DND-41 (cell line): ENCODE measurements at regions not wholly inside any gene's neighbourhood (a gene's known extent, or its start where the extent isn't known, plus 50 kb on each side); places are given as distances from the start of the nearest gene placed in this dataset.

ENCODE experiments used
- ATAC-seq: fragments of 200-7000 bp; cut with Tn5 transposase; 3 replicates; pipeline ENCODE4 v1.9.1; 2021; ENCODE audit warnings: low read depth; ENCODE audit not compliant: insufficient read depth
- DNase-seq: peaks from one replicate; pipeline ENCODE4 v3.0.0-alpha.2; 2020
- H2AFZ ChIP-seq: 2 replicates; pipeline ENCODE4 v1.6.0; 2012; ENCODE audit warnings: low read depth, low read length
- H3K27ac ChIP-seq: 2 replicates; pipeline ENCODE4 v1.5.1; 2012; ENCODE audit warnings: low read length, inconsistent platforms
- H3K27me3 ChIP-seq: fragments of 200-600 bp; sonication (generic); 2 replicates; pipeline ENCODE4 v1.6.0; 2012; ENCODE audit warnings: low read length, mild to moderate bottlenecking, inconsistent platforms; ENCODE audit not compliant: insufficient read depth, poor library complexity
- H3K36me3 ChIP-seq: 2 replicates; pipeline ENCODE4 v1.5.1; 2012; ENCODE audit warnings: low read length, inconsistent platforms; ENCODE audit not compliant: insufficient read depth
- H3K4me1 ChIP-seq: 2 replicates; pipeline ENCODE4 v1.5.1; 2012; ENCODE audit warnings: mild to moderate bottlenecking, low read length; ENCODE audit not compliant: insufficient read depth
- H3K4me2 ChIP-seq: 2 replicates; pipeline ENCODE4 v1.6.0; 2012; ENCODE audit warnings: mild to moderate bottlenecking, moderate library complexity, low read length, inconsistent platforms; ENCODE audit not compliant: insufficient read depth
- H3K4me3 ChIP-seq, 2 experiments: fragments of 200-600 bp in 1 of 2; shearing (Covaris generic) in 1 of 2; 2 replicates each; pipeline ENCODE4 v1.5.1; 2012 to 2016; ENCODE audit warnings: inconsistent platforms in 2 of 2, low read length in 2 of 2, mild to moderate bottlenecking in 2 of 2, low read depth in 1 of 2, moderate library complexity in 1 of 2
- H3K79me2 ChIP-seq: 2 replicates; pipeline ENCODE4 v1.6.0; 2012; ENCODE audit warnings: low read length, inconsistent platforms; ENCODE audit not compliant: insufficient read depth
- H3K9ac ChIP-seq: 2 replicates; pipeline ENCODE4 v1.6.0; 2012; ENCODE audit warnings: low read depth, mild to moderate bottlenecking, inconsistent platforms, low read length, moderate library complexity
- H3K9me3 ChIP-seq: 2 replicates; pipeline ENCODE4 v1.5.1; 2012; ENCODE audit warnings: low read length, moderate library complexity, mild to moderate bottlenecking, inconsistent platforms; ENCODE audit not compliant: insufficient read depth, severe bottlenecking
- H4K20me1 ChIP-seq: 2 replicates; pipeline ENCODE4 v1.6.0; 2012; ENCODE audit warnings: low read length; ENCODE audit not compliant: insufficient read depth
- EZH2 ChIP-seq: IDR thresholded peaks from 3 replicates; pipeline ENCODE4 v1.6.1; 2012; ENCODE audit warnings: borderline replicate concordance, low read depth, mild to moderate bottlenecking, moderate library complexity, low read length, inconsistent platforms; ENCODE audit not compliant: severe bottlenecking
- TF ChIP-seq, protein P1 (sequence below): IDR thresholded peaks from 2 replicates; pipeline ENCODE4 v1.5.1; 2012; ENCODE audit warnings: borderline replicate concordance, low read length, moderate library complexity, mild to moderate bottlenecking; ENCODE audit not compliant: poor library complexity, severe bottlenecking; ENCODE audit errors: extremely low read depth

DNA sequence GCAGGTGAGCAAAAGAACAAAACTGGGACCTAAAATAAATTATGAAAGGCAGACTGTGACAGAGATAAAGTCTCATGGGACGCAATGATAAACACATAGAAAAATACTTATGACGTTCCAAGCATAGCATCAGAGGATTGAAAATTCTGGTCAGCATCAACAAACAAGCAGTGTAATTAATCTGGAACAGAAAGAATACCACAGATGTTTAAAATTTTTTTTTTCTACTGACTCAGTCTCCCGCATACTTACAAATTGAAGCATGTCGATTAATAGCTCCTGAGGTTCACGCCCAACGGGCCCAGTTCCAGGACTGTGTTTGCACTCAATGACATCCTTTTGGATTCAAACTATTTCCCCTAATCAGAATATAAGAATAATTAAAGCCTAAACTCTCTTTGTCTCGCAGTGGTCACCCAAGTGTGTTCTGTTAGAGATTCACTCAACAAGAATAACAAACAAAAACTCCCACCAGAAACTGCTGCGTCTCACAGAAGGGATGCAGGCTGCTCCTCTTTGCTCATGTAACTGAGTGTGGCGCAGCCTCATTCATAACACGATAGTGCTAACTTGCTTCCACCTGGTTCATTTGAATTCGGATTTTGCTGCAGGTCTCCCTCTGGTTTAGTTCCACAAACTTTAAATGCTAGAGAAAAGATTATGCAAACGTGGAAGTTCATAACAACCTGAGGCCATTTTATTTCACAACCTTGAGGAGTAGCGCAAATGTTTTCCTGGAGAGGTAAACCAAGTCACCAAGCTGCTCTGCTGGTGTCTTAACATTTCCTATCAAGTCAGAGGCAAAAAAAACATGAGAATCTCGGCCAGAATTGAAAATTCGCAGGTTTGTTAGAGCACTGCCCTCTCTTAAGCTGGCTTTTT lies 69.0 kb upstream of the CITED2 start:
- Histone ChIP-seq H3K79me2 (no peaks in the 10 kb centered on the region), H2AFZ (no peak overlapping the region), H3K9me3 (no peaks in the 10 kb centered on the region), H4K20me1 (no peaks in the 10 kb centered on the region), H3K27ac (no peak overlapping the region), H3K4me1 (no peaks in the 10 kb centered on the region), H3K4me2 (no peak overlapping the region), H3K4me3 (no peak overlapping the region), H3K27me3 (peaks cover 8% of the 10 kb centered on the region), H3K9ac (no peak overlapping the region), H3K36me3 (no peaks in the 10 kb centered on the region)
- TF ChIP-seq, protein P1, sequence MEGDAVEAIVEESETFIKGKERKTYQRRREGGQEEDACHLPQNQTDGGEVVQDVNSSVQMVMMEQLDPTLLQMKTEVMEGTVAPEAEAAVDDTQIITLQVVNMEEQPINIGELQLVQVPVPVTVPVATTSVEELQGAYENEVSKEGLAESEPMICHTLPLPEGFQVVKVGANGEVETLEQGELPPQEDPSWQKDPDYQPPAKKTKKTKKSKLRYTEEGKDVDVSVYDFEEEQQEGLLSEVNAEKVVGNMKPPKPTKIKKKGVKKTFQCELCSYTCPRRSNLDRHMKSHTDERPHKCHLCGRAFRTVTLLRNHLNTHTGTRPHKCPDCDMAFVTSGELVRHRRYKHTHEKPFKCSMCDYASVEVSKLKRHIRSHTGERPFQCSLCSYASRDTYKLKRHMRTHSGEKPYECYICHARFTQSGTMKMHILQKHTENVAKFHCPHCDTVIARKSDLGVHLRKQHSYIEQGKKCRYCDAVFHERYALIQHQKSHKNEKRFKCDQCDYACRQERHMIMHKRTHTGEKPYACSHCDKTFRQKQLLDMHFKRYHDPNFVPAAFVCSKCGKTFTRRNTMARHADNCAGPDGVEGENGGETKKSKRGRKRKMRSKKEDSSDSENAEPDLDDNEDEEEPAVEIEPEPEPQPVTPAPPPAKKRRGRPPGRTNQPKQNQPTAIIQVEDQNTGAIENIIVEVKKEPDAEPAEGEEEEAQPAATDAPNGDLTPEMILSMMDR = no peak
- no peak for TF ChIP-seq EZH2
- DNase-seq = no peak
- ATAC-seq = no peak

GRCh38 chr6:139442188-139442671 lies 67.8 kb upstream of the CITED2 start:
- TF ChIP-seq, protein P1 = no peak
- Histone ChIP-seq H3K9ac (no peak overlapping the region), H3K79me2 (no peaks in the 10 kb centered on the region), H3K27me3 (peaks cover 8% of the 10 kb centered on the region), H3K9me3 (no peaks in the 10 kb centered on the region), H3K4me3 (no peak overlapping the region), H3K36me3 (no peaks in the 10 kb centered on the region), H2AFZ (no peak overlapping the region), H4K20me1 (no peaks in the 10 kb centered on the region), H3K4me1 (no peaks in the 10 kb centered on the region), H3K27ac (no peak overlapping the region), H3K4me2 (no peak overlapping the region)
- no peak for DNase-seq
- ATAC-seq = no peak

DNA sequence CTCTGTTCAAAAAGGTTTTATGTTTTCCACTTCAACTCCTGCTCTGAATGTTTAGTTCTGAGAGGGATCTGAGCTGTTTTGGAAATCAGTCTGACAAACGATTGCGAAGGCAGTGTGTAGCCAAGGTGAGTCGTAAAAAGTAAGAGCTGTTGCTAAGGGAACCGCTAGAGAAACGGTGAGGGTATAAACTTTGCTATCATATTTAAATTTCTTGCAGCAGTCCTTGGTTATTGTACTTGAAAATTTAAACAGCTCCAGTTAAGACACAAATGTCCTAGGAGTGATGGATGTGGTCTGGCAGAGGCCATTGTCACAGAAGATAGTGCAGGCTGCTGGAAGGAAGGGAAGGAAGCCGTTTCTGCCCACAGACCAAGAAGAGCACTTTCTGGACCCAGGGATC lies 64.9 kb upstream of the CITED2 start:
- Histone ChIP-seq H3K79me2 (no peaks in the 10 kb centered on the region), H3K4me1 (no peaks in the 10 kb centered on the region), H3K36me3 (no peaks in the 10 kb centered on the region), H3K9ac (no peak overlapping the region), H3K4me2 (no peak overlapping the region), H2AFZ (no peak overlapping the region), H3K27ac (no peak overlapping the region), H3K27me3 (peaks cover 8% of the 10 kb centered on the region), H4K20me1 (no peaks in the 10 kb centered on the region), H3K9me3 (no peaks in the 10 kb centered on the region), H3K4me3 (no peak overlapping the region)
- DNase-seq (no peak), ATAC-seq (no peak)
- no peak for TF ChIP-seq EZH2
- TF ChIP-seq, protein P1 = no peak
